ENCODE measurements at regions not wholly inside any gene's neighbourhood (a gene's known extent, or its start where the extent isn't known, plus 50 kb on each side); places are given as distances from the start of the nearest gene placed in this dataset.
"Not testable (repeated sequence)": the region's sequence is repeated elsewhere in the genome, so short reads cannot be mapped to it uniquely, and the experiment has no call there.

DNA sequence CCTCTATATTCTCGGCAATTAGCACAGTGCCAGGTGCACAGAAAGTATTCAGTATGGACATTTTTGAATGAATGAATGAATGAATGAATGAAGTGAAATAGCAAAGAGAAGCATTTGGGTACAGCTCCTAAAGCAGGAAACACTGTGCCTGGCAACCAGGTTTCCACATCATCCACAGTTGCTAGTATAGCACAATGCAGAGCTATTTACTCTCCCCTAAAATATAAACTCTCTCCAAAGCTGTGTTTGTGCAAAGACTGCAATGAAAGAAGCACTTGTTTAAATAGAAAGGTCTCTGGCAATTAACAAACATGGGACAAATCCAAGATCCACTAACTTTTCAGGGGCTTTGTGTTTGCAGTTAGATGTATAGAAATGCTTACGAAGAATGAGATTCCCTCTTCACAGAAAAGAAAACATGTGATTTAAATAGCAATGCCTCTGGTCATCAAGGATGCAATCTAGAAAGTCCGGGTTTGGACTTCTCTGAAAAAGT lies 103.0 kb upstream of the OPCML start:
- no peak for DNase-seq

DNA sequence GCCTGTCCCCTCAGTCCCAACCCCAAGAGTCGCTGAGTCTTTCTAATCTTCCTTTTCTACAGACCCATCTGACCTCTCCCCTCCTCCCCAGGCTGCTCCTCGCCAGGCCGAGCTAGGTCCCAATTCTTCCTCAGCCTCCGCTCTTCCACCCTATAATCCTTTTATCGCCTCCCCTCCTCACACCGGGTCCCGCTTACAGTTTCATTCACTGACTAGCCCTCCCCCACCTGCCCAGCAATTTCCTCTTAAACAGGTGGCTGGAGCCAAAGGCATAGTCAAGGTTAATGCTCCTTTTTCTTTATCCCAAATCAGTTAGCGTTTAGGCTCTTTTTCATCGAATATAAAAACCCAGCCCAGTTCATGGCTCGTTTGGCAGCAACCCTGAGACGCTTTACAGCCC lies 96.1 kb upstream of the OPCML start:
- not testable (repeated sequence) for DNase-seq

DNA sequence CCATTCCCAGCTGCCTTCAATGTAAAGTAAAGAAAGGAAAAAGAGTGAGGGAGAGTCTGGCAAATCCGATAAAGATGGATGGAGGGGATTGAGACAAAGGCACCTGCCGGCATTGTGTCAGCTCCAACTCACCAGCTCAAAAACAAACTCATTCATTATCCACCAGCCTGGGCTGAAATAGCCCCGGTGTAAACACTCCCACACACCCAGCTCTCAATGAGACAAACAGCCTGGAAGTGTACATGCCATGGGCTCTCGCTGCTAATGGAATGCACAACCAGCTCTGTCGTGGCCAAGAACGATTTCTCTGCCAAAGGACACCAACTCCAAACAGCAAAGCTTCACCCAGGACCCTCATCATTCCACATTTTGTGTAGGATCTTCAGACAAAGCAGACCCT lies 89.3 kb upstream of the OPCML start:
- no peak for DNase-seq

DNA sequence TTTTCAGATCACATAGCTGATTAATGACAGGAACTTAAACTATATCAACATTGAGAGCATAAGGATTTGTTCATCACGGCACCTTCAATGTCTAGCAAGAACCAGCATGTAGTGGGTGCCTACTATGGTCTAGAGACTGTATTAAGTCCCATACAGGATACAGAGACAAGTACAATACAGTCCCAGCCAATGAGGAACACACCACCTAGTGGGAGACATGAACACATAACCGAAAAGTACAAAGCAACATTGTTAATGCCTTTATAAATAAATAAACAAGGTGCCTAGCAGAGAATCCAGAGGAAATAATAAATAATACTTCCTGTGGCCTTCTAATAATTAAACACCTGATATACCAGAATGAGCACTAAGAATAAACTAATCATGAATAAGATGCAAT lies 87.7 kb upstream of the OPCML start:
- DNase-seq: no peak

DNA sequence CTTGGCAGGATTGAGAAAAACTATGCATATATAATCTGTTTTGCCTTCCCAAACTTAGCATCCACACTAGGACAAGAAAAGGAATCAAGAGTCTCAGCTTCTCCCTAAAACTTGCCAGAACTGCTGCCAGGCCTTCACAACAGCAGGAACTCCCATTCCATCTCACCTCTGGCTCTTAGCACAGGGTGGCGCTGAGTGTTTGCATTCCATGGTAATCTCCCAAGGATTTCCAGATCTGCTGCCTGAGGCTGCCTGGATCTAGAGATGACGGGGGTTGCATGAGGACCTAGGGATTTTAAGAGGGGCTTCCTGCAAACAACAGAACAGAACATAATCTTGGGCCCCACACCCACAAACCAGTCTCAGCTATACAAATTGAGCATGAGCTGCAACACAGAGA lies 87.1 kb upstream of the OPCML start:
- no peak for DNase-seq

DNA sequence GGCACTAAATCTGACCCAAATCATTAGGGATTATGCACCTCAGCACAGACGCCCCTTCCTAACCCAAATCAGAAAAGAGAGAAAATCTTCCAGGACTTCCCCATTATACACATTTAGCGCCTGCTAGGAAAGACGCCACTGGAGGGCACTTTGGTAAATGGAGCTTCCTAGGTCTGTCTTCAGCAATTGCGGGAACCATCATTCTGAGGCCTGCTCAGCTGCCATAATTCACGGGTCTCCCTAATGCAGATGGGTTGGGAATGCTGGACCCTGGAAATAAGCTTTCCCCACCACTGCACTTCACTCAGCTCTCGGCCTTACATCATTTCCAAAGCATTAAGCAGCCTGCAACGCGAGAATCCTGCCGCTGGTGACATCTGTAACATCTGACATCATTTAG lies 86.2 kb upstream of the OPCML start:
- no peak for DNase-seq

DNA sequence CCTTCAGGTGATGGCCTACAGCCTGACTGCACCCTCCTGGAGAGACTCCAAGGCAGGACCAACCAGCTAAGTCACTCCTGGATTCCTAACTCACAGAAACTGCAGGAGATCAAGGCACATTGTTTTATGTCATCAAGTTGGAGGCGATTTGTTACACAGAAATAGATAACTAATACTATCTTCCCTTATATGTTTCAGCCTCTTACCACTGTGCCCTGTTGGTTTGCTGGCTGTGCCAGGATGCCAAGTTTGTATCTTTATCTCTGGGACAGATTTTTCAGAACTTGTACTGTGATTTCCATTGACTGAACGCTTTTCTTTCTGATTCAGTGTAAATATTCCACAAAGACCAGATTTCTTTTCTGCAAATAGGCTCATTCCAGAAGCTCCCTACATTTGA lies 76.2 kb upstream of the OPCML start:
- no peak for DNase-seq

DNA sequence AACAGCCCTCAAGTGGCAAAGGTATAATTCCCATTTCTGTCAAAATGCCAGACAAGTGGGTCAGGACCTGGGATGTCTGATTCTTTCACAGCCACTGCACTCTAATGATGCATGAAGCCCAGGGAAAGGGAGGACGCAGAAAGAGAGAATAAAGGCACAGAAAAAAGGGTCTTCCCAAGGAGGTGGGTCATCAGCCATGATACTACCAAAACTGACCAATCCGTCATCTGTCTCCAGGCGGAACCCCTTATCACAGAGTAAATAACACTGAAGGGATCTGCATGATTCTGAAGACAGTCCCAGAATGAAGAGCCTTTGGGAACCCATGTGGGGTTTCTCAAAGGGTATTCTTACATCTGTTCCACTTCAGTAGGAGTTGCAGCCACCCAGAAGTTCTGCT lies 73.8 kb upstream of the OPCML start:
- no peak for DNase-seq

DNA sequence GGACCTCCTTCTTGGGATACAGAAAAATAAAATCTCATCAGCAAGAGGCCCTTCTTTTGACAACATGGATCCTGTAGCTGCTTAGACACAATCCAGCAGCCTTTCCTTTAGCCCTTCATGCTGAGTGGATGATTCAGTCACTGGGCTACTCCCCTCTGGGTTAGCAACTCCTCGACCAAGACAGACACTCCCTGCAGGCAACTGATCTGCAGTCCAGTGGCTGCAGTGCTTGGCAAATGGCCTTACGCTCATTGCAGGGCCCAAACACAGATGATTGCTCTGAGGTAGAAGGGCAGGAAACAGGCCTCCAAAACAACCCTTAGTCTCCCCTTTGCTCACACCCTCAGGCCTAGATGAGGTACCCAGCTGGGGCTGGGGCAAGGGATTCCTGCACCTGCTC lies 73.2 kb upstream of the OPCML start:
- DNase-seq: no peak

DNA sequence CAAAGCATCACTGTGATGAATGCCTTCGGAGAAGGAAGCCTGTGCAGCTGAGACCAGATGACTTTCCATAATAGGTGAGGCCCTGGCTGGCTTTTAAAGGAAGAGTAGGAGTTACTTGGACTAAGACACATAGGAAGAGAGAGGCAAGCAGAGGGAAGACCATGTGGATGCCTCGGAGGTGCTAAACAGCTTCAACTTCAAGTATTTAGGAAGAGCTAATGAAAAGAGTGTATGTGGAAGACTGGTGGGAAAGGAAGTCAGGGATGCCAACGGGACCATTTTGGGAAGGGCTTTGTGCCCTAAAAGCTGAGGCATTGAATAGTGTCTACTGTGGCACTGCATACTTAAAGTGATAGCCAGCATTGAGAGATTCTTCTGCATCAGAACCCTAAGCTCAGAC lies 69.3 kb upstream of the OPCML start:
- DNase-seq: no peak

DNA sequence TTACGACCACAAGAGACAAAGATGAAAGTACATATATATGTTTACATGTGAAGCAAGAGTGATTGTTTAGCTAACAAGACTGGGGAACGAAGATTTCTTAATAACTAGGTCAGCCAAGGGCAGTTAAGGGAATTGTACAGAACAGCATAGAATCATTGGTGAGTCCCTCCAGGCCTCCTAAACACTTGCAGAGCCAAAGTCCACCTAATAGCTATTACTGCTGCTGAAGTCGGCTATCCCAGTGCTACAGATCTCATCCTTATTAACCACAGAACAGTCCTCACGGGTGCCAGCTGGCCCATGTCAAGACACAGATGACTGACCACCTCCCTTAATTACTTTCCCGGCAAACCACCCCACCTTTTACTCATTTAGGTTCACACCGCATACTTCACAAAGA lies 68.5 kb upstream of the OPCML start:
- DNase-seq: no peak

DNA sequence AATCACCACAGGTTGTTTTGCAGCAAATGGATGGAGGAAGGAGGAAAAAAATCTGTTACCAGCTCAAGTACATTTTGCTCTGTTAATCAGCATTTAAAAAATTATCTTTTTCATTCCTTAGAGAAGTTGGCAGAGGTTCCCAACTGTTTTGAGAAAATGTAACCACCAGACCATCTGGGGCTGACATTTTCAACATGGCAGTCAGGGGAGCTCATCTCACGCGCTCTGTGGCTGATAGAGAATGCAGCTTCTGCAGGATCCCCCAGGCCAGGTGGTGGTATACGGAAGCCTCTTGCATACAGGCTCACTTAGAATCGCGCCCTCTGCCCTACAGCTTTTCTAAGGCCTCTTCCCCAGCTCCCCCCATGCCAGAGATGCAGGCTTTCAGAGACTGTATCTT lies 68.0 kb upstream of the OPCML start:
- DNase-seq: no peak

DNA sequence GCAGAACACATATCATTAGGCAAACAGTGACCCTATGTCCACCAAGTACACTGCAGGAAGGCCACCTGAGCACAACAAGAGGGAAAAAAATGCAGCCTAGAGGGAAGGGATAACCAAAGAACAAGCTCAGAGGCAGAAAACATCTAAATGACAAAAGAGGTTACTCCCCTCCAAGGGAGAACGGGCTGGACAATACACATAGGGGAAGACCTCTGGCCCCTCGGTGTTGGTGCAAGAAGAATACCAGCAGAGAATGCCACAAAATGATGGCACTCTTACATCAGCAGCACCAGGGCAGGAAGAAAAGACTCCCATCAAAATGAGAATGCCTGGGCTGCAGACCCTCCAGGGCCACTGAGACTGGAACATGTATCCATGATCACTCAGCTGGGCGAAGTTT lies 66.6 kb upstream of the OPCML start:
- DNase-seq: no peak

DNA sequence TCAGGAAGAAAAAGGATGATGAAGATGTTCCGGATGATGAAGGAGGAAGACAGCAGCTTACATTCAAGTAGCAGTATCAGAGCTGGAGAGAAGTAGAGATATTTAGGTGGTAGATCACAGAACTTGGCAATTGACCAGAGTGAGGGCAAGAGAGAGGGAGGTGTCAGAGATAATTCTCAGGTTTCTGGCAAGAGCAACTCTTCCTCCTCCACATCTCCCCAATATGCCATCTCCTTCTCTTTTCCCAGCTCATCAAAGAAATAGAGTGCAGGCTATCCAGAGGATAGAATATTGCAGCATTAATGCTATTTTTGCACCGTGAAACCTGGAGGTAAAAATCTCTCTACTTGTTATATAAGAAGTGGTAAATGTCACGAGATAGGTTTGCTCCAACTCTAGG lies 64.9 kb upstream of the OPCML start:
- no peak for DNase-seq

DNA sequence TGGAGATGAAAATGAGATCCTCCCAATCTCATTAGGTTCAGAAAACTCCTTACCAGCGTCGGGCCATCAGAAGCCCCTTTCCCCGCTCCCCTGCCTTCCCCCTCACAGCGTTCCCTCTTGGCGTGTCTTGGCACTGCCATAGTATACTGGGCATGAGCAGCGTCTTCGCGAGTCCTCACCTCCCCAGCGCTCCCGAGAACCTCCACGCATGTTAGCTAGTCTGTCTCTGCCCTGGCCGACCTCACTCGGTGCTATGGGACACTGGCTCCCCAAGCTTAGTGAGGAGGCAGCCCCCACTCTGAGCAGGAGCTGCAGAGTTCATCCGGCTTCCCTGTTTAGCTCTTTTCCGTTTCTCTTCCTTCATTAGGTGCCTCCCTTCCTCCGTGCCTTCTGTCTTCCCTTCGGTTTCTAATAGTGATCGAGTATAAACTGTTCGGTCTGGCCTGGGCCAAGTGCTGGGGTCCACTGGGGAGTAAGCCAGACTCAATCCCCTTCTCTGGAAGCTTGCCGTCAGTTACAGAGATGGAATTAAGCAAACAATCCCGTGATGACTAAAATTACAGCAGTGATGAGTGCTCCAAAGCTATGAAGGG lies 63.8 kb upstream of the OPCML start:
- DNase-seq: no peak

DNA sequence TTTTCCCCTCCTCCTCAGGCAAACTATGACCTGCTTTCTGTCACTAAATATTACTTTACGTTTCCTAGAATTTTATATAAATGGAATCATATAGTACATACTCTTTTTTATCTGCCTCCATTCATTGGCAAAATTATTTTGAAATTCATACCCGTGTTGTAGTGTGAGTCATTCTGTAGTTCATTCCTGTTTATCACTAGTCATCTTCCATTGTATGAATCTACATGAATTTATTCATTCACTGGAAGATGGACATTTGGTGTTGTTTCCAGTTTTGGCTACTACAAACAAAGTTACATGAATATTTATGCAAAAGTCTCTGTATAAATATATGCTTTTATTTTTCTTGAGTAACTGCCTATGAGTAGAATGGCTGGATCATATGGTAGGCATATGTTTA lies 60.7 kb upstream of the OPCML start:
- DNase-seq: no peak

DNA sequence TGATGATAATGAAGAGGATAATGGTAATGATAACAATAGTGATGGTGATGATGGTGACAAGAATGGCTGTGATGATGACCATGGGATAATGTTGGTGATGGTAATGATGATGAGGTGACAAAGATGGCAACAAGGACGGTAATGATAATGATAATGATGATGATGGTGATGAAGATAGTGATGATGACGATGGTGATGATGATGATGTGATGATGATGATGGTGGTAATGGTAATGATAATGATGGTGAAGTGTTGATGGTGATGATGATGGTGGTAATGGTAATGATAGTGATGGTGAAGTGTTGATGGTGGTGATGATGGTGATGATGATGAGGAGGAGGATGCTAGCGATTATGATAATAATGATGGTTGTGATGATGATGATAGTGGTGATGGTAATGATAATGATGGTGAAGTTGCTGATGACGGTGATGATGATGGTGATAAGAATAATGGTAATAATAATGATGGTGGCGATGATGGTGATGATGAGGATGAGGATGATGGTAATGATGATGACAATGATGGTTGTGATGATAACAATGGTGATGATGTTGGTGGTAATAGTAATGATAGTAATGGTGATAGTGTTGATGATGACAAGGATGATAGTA lies 54.7 kb upstream of the OPCML start:
- no peak for DNase-seq

DNA sequence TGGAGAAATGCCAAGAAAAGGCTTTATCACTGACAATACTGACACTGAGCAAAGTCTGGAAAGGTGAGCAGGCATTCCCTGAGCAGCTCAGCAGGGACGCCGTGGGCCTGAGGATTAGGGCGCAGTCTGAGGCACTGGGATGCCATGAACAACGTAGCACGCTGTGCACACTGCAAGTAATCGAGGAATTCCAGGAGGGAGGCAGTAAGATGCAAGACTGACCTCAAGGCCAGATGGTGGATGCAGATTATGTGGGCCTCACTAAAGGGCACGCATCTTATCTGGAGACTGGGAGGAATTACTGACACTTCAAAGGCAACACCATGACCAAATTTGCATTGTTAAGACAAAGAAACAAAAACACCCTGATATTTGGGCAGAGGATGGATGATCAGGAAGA lies 50.4 kb upstream of the OPCML start:
- no peak for DNase-seq

DNA sequence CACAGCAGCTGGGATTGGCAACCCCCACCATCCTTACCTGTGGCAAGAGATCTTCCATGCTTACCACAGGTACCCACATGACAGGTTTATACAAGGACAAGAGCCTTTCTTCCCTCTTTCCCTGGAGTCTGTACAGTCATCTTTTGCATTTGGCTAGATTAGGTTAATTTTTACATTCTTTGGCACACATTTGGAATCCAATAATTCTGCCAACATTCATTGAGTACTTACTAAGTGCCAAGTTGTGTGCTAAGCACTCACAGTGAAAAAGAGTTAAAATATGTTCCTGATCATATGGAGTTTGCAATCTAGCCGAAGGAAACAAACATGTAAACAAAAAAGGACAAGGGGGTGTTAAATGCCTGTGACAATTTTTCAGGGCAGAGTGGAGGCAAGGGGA lies 50.0 kb upstream of the OPCML start:
- DNase-seq: no peak

Measured in NCI-H524 treated with DMSO at 0.1 percent for 48 hours (cell line).